ENCODE measurements at regions not wholly inside any gene's neighbourhood (a gene's known extent, or its start where the extent isn't known, plus 50 kb on each side); places are given as distances from the start of the nearest gene placed in this dataset.

- TF ChIP-seq POLR2A (IDR thresholded peaks at IDR 0.05) (no peak), CTCF (IDR thresholded peaks at IDR 0.05) (no peak)
These were observed 411.4 kb downstream of the IRX1 start for GRCh38 chr5:4007001-4007400.

Measured in esophagus squamous epithelium (tissue), 4 donors.